Muscle of leg (tissue), 3 donors: ENCODE measurements at regions not wholly inside any gene's neighbourhood (a gene's known extent, or its start where the extent isn't known, plus 50 kb on each side); places are given as distances from the start of the nearest gene placed in this dataset.

Experiments used
- DNase-seq: peaks from one replicate; pipeline ENCODE4 v3.0.0; 2013
- H3K27ac ChIP-seq: one replicate; pipeline ENCODE4 v1.5.1; 2013; ENCODE audit warnings: mild to moderate bottlenecking, low read length, control low read depth
- H3K27me3 ChIP-seq: one replicate; pipeline ENCODE4 v1.6.1; 2013; ENCODE audit warnings: low read length; ENCODE audit not compliant: control insufficient read depth, insufficient read depth
- H3K36me3 ChIP-seq: one replicate; pipeline ENCODE4 v1.6.1; 2013; ENCODE audit warnings: low read length; ENCODE audit not compliant: control insufficient read depth, insufficient read depth
- H3K4me1 ChIP-seq: one replicate; pipeline ENCODE4 v1.6.1; 2013; ENCODE audit warnings: low read length; ENCODE audit not compliant: control insufficient read depth, insufficient read depth
- H3K4me3 ChIP-seq: one replicate; pipeline ENCODE4 v1.5.1; 2013; ENCODE audit warnings: low read length, control low read depth
- H3K9me3 ChIP-seq: replicated peaks from 2 replicates; pipeline ENCODE4 v1.6.1; 2013; ENCODE audit warnings: low read depth, low read length; ENCODE audit not compliant: control insufficient read depth
- WGBS: methylation state at CpG from one replicate; pipeline ENCODE4 v1.1.5; 2013; ENCODE audit warnings: missing lambda C conversion rate; ENCODE audit not compliant: insufficient coverage; 5-methylcytosine and 5-hydroxymethylcytosine counted together

- WGBS = 49% methylated on average over 3 of the region's 5 CpGs
- Histone ChIP-seq H3K27ac (no peak overlapping the region), H3K4me3 (no peak overlapping the region), H3K27me3 (no peaks in the 10 kb centered on the region), H3K36me3 (no peaks in the 10 kb centered on the region), H3K9me3 (no peaks in the 10 kb centered on the region), H3K4me1 (peaks cover 19% of the 10 kb centered on the region)
- DNase-seq = no peak
Observed at GRCh38 chr12:107539196-107539939, 146.2 kb upstream of the PWP1 start.

GRCh38 chr12:107541001-107541705 is 144.4 kb upstream of the PWP1 start:
- H3K36me3 ChIP-seq = no peaks in the 10 kb centered on the region
- H3K27me3 ChIP-seq = no peaks in the 10 kb centered on the region
- peak overlapping the region; percentile 69 for H3K27ac ChIP-seq
- peak; percentile 89 for DNase-seq
- H3K4me3 ChIP-seq = no peak overlapping the region
- no peaks in the 10 kb centered on the region for H3K9me3 ChIP-seq
- WGBS = 50% methylated on average over 2 of the region's 7 CpGs
- peaks cover 31% of the 10 kb centered on the region for H3K4me1 ChIP-seq

GRCh38 chr12:107543416-107543815 is 142.2 kb upstream of the PWP1 start:
- H3K27me3 ChIP-seq = no peaks in the 10 kb centered on the region
- H3K27ac ChIP-seq = no peak overlapping the region
- H3K4me1 ChIP-seq = peaks cover 27% of the 10 kb centered on the region
- no peaks in the 10 kb centered on the region for H3K36me3 ChIP-seq
- no peak for DNase-seq
- H3K4me3 ChIP-seq = no peak overlapping the region
- no peaks in the 10 kb centered on the region for H3K9me3 ChIP-seq
- 94% methylated on average over 5 of the region's 5 CpGs for WGBS

- no peaks in the 10 kb centered on the region for H3K9me3 ChIP-seq
- DNase-seq = no peak
Observed at GRCh38 chr12:107543841-107544240, 141.8 kb upstream of the PWP1 start.

GRCh38 chr12:107544937-107545336 is 140.7 kb upstream of the PWP1 start:
- 33% methylated on average over 1 of the region's 2 CpGs for WGBS
- DNase-seq = peak; percentile 94
- Histone ChIP-seq H3K4me1 (peaks cover 20% of the 10 kb centered on the region), H3K27ac (peak overlapping the region; percentile 83), H3K4me3 (no peak overlapping the region), H3K27me3 (no peaks in the 10 kb centered on the region), H3K9me3 (peaks cover 8% of the 10 kb centered on the region), H3K36me3 (no peaks in the 10 kb centered on the region)

More at GRCh38 chr12:107543841-107544240, 141.8 kb upstream of the PWP1 start:
- H3K27ac ChIP-seq = no peak overlapping the region
- peaks cover 27% of the 10 kb centered on the region for H3K4me1 ChIP-seq
- no peaks in the 10 kb centered on the region for H3K36me3 ChIP-seq
- H3K4me3 ChIP-seq = no peak overlapping the region
- no peaks in the 10 kb centered on the region for H3K27me3 ChIP-seq
- 72% methylated on average over 3 of the region's 4 CpGs for WGBS

GRCh38 chr12:107545737-107546353 is 139.8 kb upstream of the PWP1 start:
- 33% methylated on average over 3 of the region's 6 CpGs for WGBS
- peak overlapping the region; percentile 83 for H3K27ac ChIP-seq
- peak overlapping the region; percentile 10 for H3K4me3 ChIP-seq
- no peaks in the 10 kb centered on the region for H3K27me3 ChIP-seq
- no peaks in the 10 kb centered on the region for H3K36me3 ChIP-seq
- H3K4me1 ChIP-seq = peaks cover 20% of the 10 kb centered on the region
- H3K9me3 ChIP-seq = peaks cover 8% of the 10 kb centered on the region
- peak; percentile 98 for DNase-seq

GRCh38 chr12:107547389-107547788 is 138.2 kb upstream of the PWP1 start:
- Histone ChIP-seq H3K4me3 (no peak overlapping the region), H3K9me3 (peaks cover 8% of the 10 kb centered on the region), H3K36me3 (no peaks in the 10 kb centered on the region), H3K27me3 (no peaks in the 10 kb centered on the region), H3K27ac (no peak overlapping the region), H3K4me1 (peaks cover 16% of the 10 kb centered on the region)
- no CpG with 5 or more reads among the region's 3 CpGs for WGBS
- peak; percentile 81 for DNase-seq

- DNase-seq = no peak
- Histone ChIP-seq H3K4me1 (peaks cover 13% of the 10 kb centered on the region), H3K27ac (no peak overlapping the region), H3K27me3 (no peaks in the 10 kb centered on the region), H3K9me3 (peaks cover 8% of the 10 kb centered on the region), H3K4me3 (no peak overlapping the region), H3K36me3 (no peaks in the 10 kb centered on the region)
- WGBS = 80% methylated on average over 1 of the region's 4 CpGs
Observed at GRCh38 chr12:107549651-107550480, 135.7 kb upstream of the PWP1 start.

GRCh38 chr12:107551434-107551833 is 134.2 kb upstream of the PWP1 start:
- no peak for DNase-seq
- Histone ChIP-seq H3K27ac (no peak overlapping the region), H3K4me3 (no peak overlapping the region), H3K27me3 (no peaks in the 10 kb centered on the region), H3K9me3 (peaks cover 8% of the 10 kb centered on the region), H3K36me3 (no peaks in the 10 kb centered on the region), H3K4me1 (peaks cover 3% of the 10 kb centered on the region)

- no peaks in the 10 kb centered on the region for H3K27me3 ChIP-seq
- no peak overlapping the region for H3K27ac ChIP-seq
- peaks cover 8% of the 10 kb centered on the region for H3K9me3 ChIP-seq
- H3K4me3 ChIP-seq = no peak overlapping the region
- no peak for DNase-seq
- H3K36me3 ChIP-seq = no peaks in the 10 kb centered on the region
- H3K4me1 ChIP-seq = peaks cover 3% of the 10 kb centered on the region
- 80% methylated on average over 1 of the region's 4 CpGs for WGBS
Observed at GRCh38 chr12:107552263-107552662, 133.3 kb upstream of the PWP1 start.
